Kidney (tissue), 13 donors: ENCODE measurements at regions not wholly inside any gene's neighbourhood (a gene's known extent, or its start where the extent isn't known, plus 50 kb on each side); places are given as distances from the start of the nearest gene placed in this dataset.
A peak's percentile ranks its signal among the peaks of the same experiment; 100 is the strongest.

Experiments
- DNase-seq, 5 donors: peaks; one replicate each; pipeline ENCODE4 v3.0.0-alpha.2; 2013 to 2020
- FAIRE-seq: peaks from 2 replicates; lab custom pipeline; 2012; peaks lifted over from hg19 to GRCh38; lab: Jason Lieb, UNC
- H3K27ac ChIP-seq, 2 donors: one replicate each; pipeline ENCODE4 v1.7.0; 2013; ENCODE audit warnings: low read depth in 2 of 2, low read length in 2 of 2, inconsistent platforms in 1 of 2
- H3K27me3 ChIP-seq: one replicate; pipeline ENCODE4 v1.7.1; 2013; ENCODE audit warnings: low read length, inconsistent platforms; ENCODE audit not compliant: control insufficient read depth, insufficient read depth
- H3K36me3 ChIP-seq, 3 donors: one replicate each; pipeline versions ENCODE4 v1.7.0 to v1.7.1; 2013; ENCODE audit warnings: low read length in 3 of 3, control low read depth in 1 of 3, inconsistent platforms in 1 of 3; ENCODE audit not compliant: insufficient read depth in 3 of 3, control insufficient read depth in 2 of 3
- H3K4me1 ChIP-seq, 3 donors: one replicate each; pipeline versions ENCODE4 v1.7.0 to v1.7.1; 2013; ENCODE audit warnings: low read length in 3 of 3, inconsistent platforms in 1 of 3, low read depth in 1 of 3; ENCODE audit not compliant: control insufficient read depth in 2 of 3, insufficient read depth in 2 of 3
- H3K4me3 ChIP-seq, 3 donors: one replicate each; pipeline versions ENCODE4 v1.7.0 to v1.8.1; 2013; ENCODE audit warnings: low read length in 3 of 3, control low read depth in 1 of 3, inconsistent platforms in 1 of 3
- H3K9ac ChIP-seq, 3 donors: one replicate each; pipeline versions ENCODE4 v1.7.0 to v1.7.1; 2013; ENCODE audit warnings: low read length in 3 of 3, control low read depth in 1 of 3, inconsistent platforms in 1 of 3
- H3K9me3 ChIP-seq, 3 donors: one replicate each; pipeline versions ENCODE4 v1.7.0 to v1.7.1; 2013; ENCODE audit warnings: low read length in 3 of 3, control low read depth in 1 of 3, inconsistent platforms in 1 of 3; ENCODE audit not compliant: control insufficient read depth in 2 of 3, insufficient read depth in 1 of 3
- CTCF ChIP-seq: IDR thresholded peaks from 3 replicates; pipeline ENCODE4 v1.5.1; 2012; ENCODE audit warnings: mild to moderate bottlenecking, moderate library complexity, borderline replicate concordance; ENCODE audit not compliant: insufficient read depth; ENCODE audit errors: extremely low read depth
- intact Hi-C: fragments of 100-400 bp; cut with DNase I; formaldehyde crosslinking; loops from one replicate; pipeline ENCODE4 v1.11.1; 2022
- donor health status: control.
- donor health status: control.
- donor health status: control.
- donor health status: control.
- donor health status: control.
- donor health status: DM: yes; HTN: yes; CAD: no.
- donor health status: Normal renal cell carcinoma (clear cell type).

GRCh38 chr2:7428454-7429204 lies 511.4 kb downstream of the RNF144A start:
- Histone ChIP-seq H3K9me3 (no peaks in the 10 kb centered on the region), H3K9ac (no peak overlapping the region), H3K4me1 (peaks cover 0 to 3% (median 0%) of the 10 kb centered on the region in 3 donors), H3K4me3 (no peak overlapping the region), H3K27ac (no peak overlapping the region), H3K27me3 (no peaks in the 10 kb centered on the region), H3K36me3 (no peaks in the 10 kb centered on the region)
- FAIRE-seq, result no peak
- no peak for DNase-seq
- intact Hi-C loops, result no loop called here
- TF ChIP-seq CTCF, result no peak

- H3K4me1 ChIP-seq, result peaks cover 0 to 3% (median 0%) of the 10 kb centered on the region in 3 donors
- intact Hi-C loops, result loop anchor here (10.0 kb wide), 1 partner anchor 1265 kb away; no protein-coding TSS in a partner anchor
- TF ChIP-seq CTCF, result no peak
Measured at GRCh38 chr2:7429733-7430132, 512.5 kb downstream of the RNF144A start.

GRCh38 chr2:7430421-7430868 lies 513.2 kb downstream of the RNF144A start:
- DNase-seq (peak in 2 of 5 donors; percentile 14 to 29), FAIRE-seq (no peak)
- Histone ChIP-seq H3K9ac (no peak overlapping the region), H3K27ac (no peak overlapping the region), H3K4me1 (peaks cover 0 to 3% (median 0%) of the 10 kb centered on the region in 3 donors), H3K9me3 (peaks cover 0 to 3% (median 0%) of the 10 kb centered on the region in 3 donors), H3K4me3 (peak overlapping the region in 1 of 3 donors; percentile 27), H3K27me3 (no peaks in the 10 kb centered on the region), H3K36me3 (no peaks in the 10 kb centered on the region)
- intact Hi-C loops, result loop anchor here (10.0 kb wide), 1 partner anchor 1264 kb away; no protein-coding TSS in a partner anchor
- TF ChIP-seq CTCF, result no peak

More at GRCh38 chr2:7429733-7430132, 512.5 kb downstream of the RNF144A start:
- H3K9ac ChIP-seq, result no peak overlapping the region
- FAIRE-seq, result no peak
- H3K27me3 ChIP-seq, result no peaks in the 10 kb centered on the region
- DNase-seq, result no peak
- H3K27ac ChIP-seq, result no peak overlapping the region
- H3K4me3 ChIP-seq, result no peak overlapping the region
- no peaks in the 10 kb centered on the region for H3K36me3 ChIP-seq
- H3K9me3 ChIP-seq, result peaks cover 0 to 3% (median 0%) of the 10 kb centered on the region in 3 donors
